Hematopoietic multipotent progenitor cell treated with erythropoietin and hydrocortisone succinate and interleukin-3 and kit ligand, for 17 days (in vitro differentiated cells): ENCODE measurements at regions not wholly inside any gene's neighbourhood (a gene's known extent, or its start where the extent isn't known, plus 50 kb on each side); places are given as distances from the start of the nearest gene placed in this dataset.
"Not testable (repeated sequence)": the region's sequence is repeated elsewhere in the genome, so short reads cannot be mapped to it uniquely, and the experiment has no call there.

Experiments
- DNase-seq: peaks from one replicate; pipeline ENCODE4 v3.0.0-alpha.2; 2015; ENCODE audit warnings: low spot score

DNA sequence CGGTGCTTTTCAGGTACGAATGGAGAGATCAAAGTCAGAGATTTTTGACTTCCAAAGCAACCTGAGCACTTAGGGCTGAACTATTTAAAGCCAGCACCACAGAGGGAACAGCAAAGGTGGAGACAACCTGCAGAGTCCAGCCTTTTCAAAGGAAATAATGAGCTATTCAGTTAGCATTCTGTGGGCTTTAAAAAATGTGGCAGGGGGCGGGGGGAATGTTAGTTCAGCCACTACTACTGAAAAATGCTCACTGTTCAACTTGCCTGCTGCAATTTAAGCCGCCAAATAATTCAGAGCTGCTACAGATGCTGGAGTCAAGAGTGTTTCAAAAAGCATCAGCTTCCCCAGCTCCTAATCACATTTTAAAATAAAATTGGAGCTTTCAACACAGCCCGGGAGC, 473.3 kb upstream of the PLXNA2 start:
- DNase-seq = no peak

DNA sequence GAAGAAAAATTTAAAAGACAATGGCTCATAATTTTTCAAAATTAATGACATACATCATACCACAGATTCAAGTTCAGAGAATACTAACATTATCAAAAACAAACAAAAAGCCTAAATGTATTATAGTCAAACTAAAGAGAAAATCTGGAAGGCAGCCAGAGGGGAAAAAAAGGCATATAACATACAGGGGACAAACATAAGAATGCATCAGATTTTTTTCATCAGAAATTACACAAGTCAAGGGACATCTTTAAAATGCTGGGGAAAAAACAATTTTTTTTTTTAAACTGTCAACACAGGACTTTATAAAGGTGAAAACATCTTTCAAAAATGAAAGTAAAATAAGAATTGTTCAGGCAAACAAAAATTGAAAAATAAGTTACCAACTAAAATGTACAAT, 478.4 kb upstream of the PLXNA2 start:
- no peak for DNase-seq

DNA sequence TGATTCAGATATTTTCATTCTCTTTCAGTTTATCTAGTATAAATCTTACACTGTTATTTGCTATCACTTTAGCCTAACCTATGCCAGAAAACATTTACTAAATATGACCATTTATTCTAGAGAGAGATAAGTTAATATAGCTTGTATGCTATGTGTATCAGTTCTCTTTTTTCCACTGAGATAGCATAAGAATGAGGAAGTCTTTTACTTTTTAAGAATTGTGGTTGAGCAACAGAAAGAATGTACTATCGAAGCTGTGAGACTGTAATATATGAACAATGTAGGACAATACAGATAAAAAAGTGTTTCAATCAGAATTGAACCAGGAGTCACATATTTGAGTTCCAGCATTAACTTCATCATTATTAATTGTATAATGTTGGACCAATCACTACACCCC, 479.9 kb upstream of the PLXNA2 start:
- no peak for DNase-seq

DNA sequence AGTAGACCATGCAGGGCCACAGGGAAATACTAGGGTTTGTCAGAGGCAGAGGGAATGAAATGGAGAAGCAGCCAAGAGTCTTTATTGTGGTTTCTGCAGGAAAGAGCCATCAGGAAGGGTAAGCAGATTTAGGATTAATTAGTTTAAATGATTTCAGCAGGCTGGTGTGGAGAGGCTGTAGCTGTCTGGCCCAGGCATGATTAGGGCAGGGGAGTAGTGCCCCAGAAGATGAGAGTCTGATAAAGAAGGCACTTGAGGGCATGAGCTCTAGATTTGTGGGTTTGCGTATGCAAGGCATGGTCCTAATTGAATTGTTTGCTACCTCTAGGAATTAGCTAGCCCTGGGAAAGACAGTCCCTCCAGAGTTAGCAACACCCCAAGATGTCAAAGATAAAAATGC, 484.6 kb upstream of the PLXNA2 start:
- DNase-seq = no peak

DNA sequence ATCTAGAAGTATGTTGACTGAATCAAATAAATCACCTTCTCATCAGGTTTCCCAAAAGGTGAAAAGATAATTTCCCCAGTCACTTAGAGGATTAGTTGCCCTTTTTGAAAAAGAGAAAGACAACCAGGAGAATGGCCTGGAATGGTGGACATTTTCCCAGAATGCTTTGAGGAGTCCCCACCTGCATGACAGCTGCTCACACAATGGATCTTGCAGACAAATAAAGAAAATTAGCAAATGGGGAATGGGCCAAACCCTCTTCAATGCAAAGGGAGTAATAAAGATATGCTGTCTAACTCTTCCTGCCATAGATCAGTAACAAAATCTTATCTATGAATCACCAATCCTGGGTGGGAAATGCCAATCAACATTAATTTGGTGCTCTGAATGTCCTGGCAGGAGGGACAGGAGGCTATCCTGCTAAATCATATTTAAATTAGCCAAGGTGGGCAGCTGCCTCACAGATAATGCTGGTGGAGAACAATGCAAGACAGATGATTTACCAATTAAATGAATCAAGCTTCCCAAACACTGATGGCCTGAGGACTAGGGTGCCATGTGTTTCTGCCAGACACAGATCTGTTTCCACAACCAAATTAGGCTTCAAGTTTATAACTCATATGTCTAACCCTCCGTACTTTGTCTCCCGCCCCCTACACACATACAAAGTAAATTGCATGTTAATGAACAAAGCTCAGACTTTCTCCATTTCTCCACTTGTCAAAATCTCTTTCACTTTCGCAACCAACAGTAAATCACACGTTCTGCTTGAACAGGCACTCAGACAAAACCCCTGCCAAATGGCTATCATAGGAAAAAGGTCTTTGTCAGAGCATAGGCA, 488.0 kb upstream of the PLXNA2 start:
- no peak for DNase-seq

DNA sequence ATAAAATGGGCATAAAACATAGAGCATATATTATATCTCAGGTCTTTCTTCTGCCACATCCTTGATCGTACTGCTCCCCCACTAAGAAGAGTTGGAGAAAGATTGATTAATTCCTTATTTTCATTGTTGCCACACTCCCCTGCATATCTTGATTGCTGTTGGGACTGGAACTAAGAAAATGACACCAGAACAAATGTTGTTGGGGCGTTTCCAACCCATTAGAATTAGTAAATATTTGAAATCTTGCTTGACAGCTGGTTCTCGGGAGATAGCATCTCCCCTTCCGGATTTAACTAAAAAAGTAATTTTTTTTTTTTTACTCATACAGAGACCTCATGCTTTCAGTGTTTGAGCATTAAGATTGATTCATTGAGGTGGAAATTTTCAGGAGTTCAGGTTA, 493.0 kb upstream of the PLXNA2 start:
- DNase-seq = no peak

DNA sequence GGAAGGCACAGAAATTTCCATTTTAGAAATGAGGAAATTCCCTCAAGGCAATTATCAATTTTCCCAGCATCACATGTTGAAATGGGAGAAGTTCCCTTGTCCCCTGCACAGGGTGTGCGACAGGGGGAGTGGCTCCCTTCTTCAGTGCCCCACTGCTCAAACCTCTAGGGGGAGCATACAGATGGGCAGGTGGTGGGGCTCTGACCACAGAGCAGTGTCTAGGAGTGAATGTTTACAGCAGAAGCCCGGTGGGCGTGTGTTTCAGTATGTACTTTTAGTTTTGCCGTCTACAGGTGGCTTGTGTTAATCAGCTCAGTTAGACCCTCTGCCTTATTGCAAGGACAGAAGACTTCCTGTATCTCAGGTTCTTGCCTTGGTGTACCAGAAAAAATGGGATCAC, 493.7 kb upstream of the PLXNA2 start:
- DNase-seq = no peak

DNA sequence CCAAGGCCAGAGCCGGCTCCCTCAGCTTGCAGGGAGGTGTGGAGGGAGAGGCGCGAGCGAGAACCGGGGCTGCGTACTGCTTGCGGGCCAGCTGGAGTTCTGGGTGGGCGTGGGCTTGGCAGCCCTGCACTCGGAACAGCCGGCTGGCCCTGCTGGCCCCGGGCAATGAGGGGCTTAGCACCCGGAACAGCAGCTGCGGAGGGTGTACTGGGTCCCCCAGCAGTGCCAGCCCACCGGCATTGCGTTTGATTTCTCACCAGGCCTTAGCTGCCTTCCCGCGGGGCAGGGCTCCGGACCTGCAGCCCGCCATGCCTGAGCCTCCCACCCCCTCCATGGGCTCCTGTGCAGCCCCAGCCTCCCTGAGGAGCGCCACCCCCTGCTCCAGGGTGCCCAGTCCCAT, 495.5 kb upstream of the PLXNA2 start:
- not testable (repeated sequence) for DNase-seq

DNA sequence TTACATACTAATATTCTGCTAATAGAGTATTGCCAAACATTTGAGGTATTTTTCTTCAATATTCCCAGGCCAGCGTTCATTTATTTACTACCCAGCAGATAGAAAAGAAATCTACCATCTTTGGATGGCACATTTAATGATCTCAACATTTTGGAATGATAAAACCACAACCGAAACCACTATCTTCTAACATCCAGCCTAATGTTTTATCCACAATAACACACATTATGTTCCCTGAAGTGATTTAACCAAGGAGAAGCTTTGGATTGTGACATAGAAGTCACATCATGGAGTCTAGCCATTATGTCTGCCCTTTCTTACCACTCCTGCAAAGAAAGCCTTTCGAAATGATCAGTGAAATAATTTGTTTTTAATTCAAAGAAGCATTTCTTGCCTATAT, 497.1 kb upstream of the PLXNA2 start:
- no peak for DNase-seq

DNA sequence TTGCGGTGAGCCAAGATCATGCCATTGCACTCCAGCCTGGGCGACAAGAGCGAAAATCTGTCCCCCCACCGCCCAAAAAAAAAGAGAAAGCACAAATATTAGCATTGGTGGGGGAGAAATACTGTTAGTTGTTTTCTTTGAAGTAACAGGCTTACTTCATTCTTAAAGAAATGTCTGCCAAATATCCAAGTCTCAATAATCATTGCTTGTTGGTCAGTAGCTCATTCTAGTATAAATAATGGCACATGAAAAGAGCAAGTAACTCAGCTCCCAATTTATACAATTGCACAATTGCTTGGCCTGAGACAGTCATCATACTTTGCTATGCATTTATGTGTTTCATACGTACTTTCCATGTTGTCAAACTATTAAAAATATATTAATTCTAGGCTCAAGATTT, 499.2 kb upstream of the PLXNA2 start:
- DNase-seq = no peak

DNA sequence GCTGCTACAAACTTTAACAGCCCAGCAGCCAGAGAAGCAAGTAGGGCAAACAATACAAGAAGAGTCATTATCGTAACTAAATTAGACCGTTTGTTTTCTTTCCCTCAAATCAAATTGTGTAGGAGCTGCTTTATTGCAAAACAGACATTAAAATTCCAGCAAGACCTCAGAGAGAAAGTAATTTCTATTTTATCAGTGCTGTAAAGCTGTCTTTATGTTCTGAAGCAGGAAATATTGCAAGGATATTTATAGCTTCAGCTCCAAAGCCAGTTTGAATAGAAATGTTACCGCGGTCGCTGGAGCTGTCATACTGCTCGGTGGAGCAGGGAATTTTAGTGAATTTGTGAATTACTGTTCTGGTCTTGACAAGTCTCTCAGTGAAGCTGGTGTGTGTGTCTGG, 503.8 kb upstream of the PLXNA2 start:
- DNase-seq = no peak

DNA sequence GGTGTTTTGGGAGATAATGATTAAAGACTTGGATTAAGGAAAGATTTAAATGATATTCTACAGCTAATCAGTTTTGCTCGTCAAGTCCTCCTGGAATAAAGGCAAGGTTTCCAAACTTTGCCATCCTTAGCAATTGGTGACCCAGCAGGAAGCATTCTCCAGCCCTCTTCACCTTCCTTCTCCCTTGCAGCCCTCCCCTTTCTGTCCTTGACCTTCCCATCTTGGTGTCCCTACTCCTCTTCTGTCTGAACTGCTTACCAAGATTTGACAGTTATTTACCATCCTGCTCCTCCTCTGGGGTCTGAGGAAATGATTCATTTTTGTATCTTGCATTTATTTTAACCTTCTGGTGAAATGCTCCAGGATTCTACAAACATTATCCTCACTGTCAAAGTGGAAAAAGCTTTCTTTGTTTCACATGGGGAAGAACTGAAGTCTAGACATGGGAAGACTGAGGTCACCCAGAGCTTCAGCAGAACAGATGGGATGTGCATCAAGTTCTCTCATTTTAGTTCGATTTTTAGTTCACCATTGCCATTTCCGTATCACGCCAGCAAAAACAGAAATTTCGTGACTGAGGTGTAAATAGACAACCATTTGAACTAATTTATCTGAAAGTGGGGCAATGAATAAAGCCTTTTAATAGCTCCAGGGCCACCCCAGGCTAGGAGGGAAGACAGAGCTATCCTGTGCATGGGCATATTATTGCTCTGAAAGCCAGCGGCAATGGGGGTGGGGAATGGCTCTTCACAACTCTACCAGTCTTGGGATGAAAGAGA, 504.4 kb upstream of the PLXNA2 start:
- DNase-seq = no peak

DNA sequence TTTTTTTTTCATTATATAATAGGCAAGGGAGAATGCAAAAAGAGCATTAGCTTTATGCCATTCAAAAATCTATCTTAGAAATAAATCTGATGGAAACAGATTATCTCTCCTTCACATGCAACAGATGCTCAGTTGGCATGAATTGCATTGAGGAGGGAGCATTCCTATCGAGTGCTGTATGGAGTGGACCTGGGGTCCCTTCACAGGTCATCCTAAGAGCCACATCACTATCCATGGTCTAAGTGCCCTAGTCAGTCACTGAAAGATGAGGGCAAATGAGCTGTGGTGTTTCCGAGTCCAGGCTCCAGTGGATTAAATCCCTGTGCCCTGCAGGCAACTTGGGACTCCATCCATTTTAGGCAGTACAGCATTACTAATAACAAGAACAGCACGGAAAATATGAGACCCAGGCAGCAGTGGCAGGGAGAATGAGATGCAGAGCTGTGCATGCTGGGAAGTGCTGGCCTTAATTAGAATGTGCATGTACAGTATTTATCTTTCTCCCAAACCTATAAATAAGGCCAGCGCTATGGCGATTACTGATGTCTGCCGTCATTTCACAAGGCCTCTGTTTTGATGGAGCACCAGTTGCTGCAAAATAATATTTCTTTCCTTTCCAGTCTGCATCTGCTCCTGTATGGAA, 512.3 kb upstream of the PLXNA2 start:
- DNase-seq = no peak

DNA sequence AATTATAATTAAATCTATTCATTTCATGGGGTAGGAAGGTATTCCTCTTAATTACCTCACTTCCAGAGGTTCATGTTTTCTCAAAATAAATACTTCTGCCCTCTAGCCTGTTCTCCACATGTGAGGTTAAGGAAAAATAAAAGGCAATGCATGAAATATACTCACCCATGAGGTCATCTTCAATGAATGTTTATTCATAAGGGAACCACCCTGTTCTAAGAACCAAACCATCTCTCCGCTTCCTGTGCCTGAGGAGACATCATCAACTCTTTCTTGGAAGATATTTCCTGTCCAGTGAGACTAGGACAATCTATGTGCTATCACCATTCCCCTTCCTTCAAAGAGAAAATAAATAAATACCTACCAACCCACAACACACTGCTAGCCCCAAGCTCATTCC, 513.7 kb upstream of the PLXNA2 start:
- no peak for DNase-seq

DNA sequence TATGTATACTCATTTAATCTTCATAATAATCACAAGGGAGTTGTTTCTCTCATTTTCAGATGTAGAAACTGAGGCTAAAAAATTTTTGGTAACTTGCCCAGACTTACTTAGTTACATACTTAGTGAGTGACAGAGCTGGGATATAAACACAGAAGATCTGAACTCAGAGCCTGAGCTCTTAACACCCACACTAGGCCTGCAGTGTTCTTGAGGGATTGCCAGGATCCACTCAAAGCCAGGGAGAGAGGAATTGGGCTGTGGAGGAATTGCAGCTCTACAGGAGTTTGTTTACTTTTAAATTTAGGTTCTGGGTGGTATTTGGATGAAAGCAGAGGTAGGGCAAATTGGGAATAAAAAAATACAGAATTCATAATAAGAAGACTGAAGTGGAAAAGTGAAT, 515.1 kb upstream of the PLXNA2 start:
- DNase-seq = no peak

DNA sequence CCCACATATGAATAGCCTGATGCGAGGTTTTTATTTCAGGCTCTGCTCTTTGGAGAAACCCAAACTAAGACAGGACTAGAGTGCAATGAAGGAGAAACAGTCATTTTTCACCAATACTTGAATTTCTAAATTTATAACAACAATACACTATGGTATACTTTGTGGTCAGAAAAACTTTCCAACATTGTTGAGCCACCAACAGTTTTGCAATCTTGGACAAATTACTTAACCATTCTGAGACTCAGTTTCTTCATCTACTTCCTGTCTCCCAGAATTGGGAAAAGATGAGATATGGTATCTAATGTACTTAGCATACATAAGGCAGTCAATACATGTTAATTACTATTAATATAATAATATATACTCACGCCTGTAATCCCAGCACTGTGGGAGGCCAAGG, 519.8 kb upstream of the PLXNA2 start:
- DNase-seq = no peak

DNA sequence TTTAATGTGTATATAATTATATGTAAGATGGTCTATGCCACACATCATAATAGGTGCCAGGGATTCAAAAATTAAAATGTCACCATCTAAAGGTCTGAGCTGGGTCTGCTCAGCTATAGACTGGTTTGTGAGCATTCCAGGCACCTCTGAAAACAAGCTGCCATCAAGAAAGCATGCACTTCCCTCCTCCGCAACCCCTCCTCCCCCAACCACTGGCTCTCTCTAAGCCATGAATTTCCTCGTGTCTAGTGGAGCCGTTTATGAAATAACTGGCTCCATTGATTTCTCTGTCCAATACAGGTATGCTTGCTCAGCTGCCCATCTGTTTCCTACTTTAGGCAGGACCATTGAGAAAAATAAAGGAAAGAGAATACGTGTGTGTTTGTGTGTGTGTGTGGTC, 522.6 kb upstream of the PLXNA2 start:
- no peak for DNase-seq

DNA sequence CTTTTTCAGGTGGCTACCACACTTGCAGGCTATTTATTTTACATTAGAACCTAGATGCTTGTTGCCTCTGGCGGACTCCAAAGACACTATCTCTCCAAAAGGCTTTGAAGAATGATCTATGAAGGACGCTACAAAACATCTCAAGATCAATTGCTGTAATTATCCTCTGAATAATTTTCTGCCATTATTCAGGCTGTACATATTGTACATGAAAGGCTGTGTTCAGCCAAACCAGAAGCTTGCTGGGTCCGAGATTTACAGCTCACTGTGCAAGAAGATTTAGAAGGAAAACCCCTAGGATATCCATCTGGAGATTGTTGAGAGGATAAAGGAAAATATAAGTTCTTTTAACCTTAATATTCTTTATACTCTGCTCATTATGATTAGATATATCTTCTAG, 523.6 kb upstream of the PLXNA2 start:
- no peak for DNase-seq

DNA sequence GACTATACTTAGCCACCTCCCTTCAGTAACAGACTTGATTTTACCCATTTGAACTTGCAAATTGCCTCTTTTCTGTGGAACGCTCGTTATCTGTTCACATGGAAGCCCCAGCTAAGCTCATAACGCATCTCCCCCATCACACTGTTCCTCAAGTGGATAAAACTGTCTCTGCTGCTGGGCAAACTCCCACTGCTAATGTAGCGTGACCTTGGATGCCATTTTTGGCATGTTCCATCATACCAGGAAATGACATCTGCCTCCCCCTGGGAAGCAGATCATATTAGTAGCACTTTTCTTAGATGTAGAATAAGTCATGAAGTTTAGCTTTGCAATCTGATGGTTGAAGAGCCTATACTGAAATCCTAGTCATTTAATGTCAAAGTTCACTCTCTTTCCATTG, 528.7 kb upstream of the PLXNA2 start:
- DNase-seq = no peak

DNA sequence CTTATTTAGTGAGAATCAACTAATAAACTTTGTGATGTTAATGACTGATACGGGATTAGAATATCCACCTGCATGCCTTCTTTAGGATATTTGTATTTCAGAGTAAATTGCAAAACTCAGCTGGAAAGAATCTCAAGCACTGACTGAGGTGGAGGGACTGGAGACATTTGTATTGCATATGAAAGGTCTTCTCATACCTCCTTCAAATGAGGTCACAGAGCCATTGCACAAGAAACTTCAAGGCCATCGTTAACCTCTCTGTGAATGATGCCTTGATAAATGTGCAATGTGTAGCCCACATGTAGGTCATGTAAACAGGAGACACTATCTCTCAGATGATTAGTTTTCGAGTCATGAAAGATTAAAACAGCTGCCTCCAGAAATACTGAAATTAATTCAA, 531.7 kb upstream of the PLXNA2 start:
- no peak for DNase-seq

DNA sequence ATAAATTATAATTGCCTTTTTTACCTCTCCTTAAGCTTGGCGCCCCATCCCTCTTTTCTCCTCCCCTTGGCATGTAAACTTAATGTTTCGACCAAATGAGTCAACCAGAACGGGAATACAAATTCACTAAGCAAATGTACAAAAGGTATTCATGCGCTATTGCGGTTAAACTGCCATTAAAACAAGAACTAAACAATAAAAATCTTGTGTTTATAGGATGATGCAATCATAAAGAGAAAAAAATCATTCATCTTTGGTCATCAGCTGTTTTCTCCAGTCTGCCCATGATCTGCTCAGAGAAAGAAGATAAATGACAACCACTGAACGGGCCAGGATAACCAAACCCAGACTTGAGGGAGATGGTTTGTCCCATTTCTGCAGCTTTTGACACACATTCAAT, 534.2 kb upstream of the PLXNA2 start:
- no peak for DNase-seq

DNA sequence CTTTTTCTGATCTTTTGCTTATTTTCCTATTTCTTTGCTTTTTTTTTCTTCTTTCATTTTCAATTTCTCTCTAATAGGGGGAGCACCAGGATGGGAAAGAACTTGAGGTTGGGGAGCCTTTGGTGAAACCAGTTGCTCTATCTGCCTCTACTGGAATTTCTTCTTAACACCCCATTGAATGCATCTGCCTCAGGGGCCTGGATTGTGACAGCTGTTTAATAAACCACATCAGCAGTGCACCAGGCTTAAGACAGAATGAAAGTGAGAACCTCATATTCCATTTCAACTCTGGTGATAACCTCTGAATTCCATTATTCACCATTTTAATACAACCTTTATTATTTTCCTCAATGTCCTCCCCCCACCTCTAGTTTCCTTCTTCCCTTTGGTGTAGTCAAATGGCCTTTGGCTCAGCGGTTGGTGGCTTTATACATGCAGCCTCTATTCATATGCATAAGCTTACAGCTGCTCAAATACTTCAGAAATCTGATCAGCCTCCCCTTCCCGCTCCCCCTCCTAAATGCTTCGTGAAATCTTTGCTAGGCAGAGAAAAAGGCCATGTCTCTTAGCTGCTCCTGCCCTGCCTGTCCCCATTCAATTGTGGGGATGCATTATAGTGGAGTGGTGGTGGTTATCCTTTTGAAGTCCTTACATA, 537.3 kb upstream of the PLXNA2 start:
- no peak for DNase-seq

DNA sequence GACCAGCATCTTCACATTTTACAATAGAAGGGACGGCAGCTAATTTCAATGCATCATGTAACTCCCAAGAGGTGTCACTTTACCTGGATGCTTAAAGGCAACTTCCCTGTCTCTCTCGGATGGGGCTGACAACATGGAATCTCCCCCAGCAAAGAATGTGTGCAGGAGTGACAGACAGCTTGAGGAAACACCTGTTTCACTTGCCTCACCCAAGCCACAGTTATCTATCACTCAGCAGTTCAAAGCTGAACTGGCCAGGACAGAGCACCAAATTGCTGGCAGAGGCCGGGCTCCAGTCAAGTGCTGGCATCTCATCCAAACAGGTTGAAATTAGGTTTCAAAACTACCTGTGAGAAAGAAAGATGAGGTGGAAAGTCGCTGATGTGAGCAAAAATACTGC, 538.0 kb upstream of the PLXNA2 start:
- DNase-seq = no peak
